OCI-LY7 (cell line): ENCODE measurements at regions not wholly inside any gene's neighbourhood (a gene's known extent, or its start where the extent isn't known, plus 50 kb on each side); places are given as distances from the start of the nearest gene placed in this dataset.
A peak's percentile ranks its signal among the peaks of the same experiment; 100 is the strongest.

Experiments
- BruUV-seq: library from RNA; stranded (reverse); fragments of 400-500 nt; replicated peaks from 2 replicates; lab custom pipeline; 2021; lab: Mats Ljungman, UMichigan
- CTCF ChIA-PET: fragments of 300-600 bp; sonication (Branson Sonifier 250); formaldehyde crosslinking; loops from one replicate; lab custom pipeline; 2022; ENCODE audit warnings: antibody characterized with exemption; ENCODE audit not compliant: unreplicated experiment; lab: Charles Lee
- POLR2A ChIA-PET: fragments of 300-600 bp; sonication (Branson Sonifier 250); formaldehyde crosslinking; loops from one replicate; lab custom pipeline; 2022; ENCODE audit warnings: antibody characterized with exemption; lab: Charles Lee
- DNase-seq: peaks from one replicate; pipeline ENCODE4 v3.0.0-alpha.2; 2015; ENCODE audit warnings: low spot score
- H2AFZ ChIP-seq: fragments of 200-600 bp; sonication (generic), shearing (Covaris generic); 2 replicates; pipeline ENCODE4 v1.6.1; 2014; ENCODE audit warnings: mild to moderate bottlenecking, antibody characterized with exemption, low read length, moderate library complexity
- H3K27ac ChIP-seq: fragments of 200-600 bp; sonication (generic); 2 replicates; pipeline ENCODE4 v1.5.1; 2014; ENCODE audit warnings: mixed run types, low read depth, mild to moderate bottlenecking, moderate library complexity, low read length, inconsistent platforms; ENCODE audit not compliant: poor library complexity, severe bottlenecking
- H3K36me3 ChIP-seq: fragments of 200-600 bp; sonication (generic); 2 replicates; pipeline ENCODE4 v1.6.1; 2014; ENCODE audit warnings: mild to moderate bottlenecking, antibody characterized with exemption, low read length, moderate library complexity, mixed read lengths; ENCODE audit not compliant: insufficient read depth
- H3K4me1 ChIP-seq: fragments of 200-600 bp; sonication (generic); 2 replicates; pipeline ENCODE4 v1.5.1; 2014; ENCODE audit warnings: mild to moderate bottlenecking, low read length; ENCODE audit not compliant: insufficient read depth, poor library complexity, severe bottlenecking
- H3K4me2 ChIP-seq: fragments of 200-600 bp; sonication (generic); 2 replicates; pipeline ENCODE4 v1.6.1; 2014; ENCODE audit warnings: mild to moderate bottlenecking, low read length
- H3K4me3 ChIP-seq: fragments of 200-600 bp; sonication (generic); 2 replicates; pipeline ENCODE4 v1.5.1; 2014; ENCODE audit warnings: mild to moderate bottlenecking, low read depth, low read length; ENCODE audit not compliant: poor library complexity, severe bottlenecking
- H3K79me2 ChIP-seq: fragments of 200-600 bp; sonication (generic); 2 replicates; pipeline ENCODE4 v1.6.1; 2016; ENCODE audit warnings: low read depth, mild to moderate bottlenecking, low read length, moderate library complexity, mixed read lengths; ENCODE audit not compliant: insufficient read depth
- H3K9me2 ChIP-seq: fragments of 200-600 bp; sonication (generic); 2 replicates; pipeline ENCODE4 v1.6.1; 2016; ENCODE audit warnings: mild to moderate bottlenecking, low read length, mixed read lengths; ENCODE audit not compliant: insufficient read depth
- H3K9me3 ChIP-seq: fragments of 200-600 bp; sonication (generic); 2 replicates; pipeline ENCODE4 v1.6.1; 2014; ENCODE audit warnings: mild to moderate bottlenecking, mixed run types, low read length, mixed read lengths
- H4K20me1 ChIP-seq: fragments of 200-600 bp; sonication (generic); 2 replicates; pipeline ENCODE4 v1.6.1; 2014; ENCODE audit warnings: mild to moderate bottlenecking, antibody characterized with exemption, low read length, moderate library complexity, mixed read lengths; ENCODE audit not compliant: insufficient read depth
- EZH2phosphoT487 ChIP-seq: fragments of 200-600 bp; sonication (generic); IDR thresholded peaks from 2 replicates; pipeline ENCODE4 v1.6.1; 2018; ENCODE audit warnings: low read depth, borderline replicate concordance, mild to moderate bottlenecking, mixed run types, antibody characterized with exemption, low read length, moderate library complexity, mixed read lengths
- intact Hi-C: fragments of 100-400 bp; cut with micrococcal nuclease; formaldehyde crosslinking; loops from one replicate; pipeline ENCODE4 v1.10.0; 2022; ENCODE audit not compliant: unreplicated experiment
- TF ChIP-seq, protein P1 (sequence below): fragments of 200-600 bp; sonication (generic); conservative IDR thresholded peaks from 2 replicates; pipeline ENCODE4 v1.5.1; 2014; ENCODE audit warnings: mild to moderate bottlenecking, antibody characterized with exemption, low read length, moderate library complexity, mixed read lengths

DNA sequence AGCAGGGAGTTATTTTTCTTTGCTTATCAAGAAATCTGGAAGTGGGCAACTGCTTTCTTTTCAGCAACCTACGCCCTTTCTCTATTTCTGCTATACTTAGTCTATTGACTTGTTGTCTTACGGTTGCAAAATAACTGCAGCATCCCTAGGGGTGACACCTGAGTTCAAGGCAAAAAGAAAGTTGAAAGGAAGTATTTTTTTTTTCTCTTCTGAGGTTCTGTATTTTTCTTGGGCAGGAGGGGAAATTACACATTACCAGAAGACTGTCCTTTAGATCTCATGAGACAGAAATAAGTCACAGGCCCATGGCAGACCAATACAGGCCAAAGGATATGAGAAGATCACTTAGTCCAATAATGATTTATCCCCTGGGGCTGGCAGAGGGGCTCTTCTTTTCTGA lies 204.7 kb upstream of the CASK start:
- H3K27ac ChIP-seq, result no peak overlapping the region
- no peaks in the 10 kb centered on the region for H3K9me2 ChIP-seq
- H3K36me3 ChIP-seq, result no peaks in the 10 kb centered on the region
- H3K4me1 ChIP-seq, result no peaks in the 10 kb centered on the region
- ChIA-PET CTCF (no interaction called here), POLR2A (interaction anchor here (0.6 kb wide), 1 partner anchor 377 kb away, joined by 3 read pairs; no protein-coding TSS in a partner anchor)
- no peaks in the 10 kb centered on the region for H3K79me2 ChIP-seq
- H3K4me3 ChIP-seq, result no peak overlapping the region
- peak; percentile 1 for DNase-seq
- H4K20me1 ChIP-seq, result no peaks in the 10 kb centered on the region
- BruUV-seq, result no TSS peak
- intact Hi-C loops, result no loop called here
- TF ChIP-seq EZH2phosphoT487, result no peak
- TF ChIP-seq, protein P1, sequence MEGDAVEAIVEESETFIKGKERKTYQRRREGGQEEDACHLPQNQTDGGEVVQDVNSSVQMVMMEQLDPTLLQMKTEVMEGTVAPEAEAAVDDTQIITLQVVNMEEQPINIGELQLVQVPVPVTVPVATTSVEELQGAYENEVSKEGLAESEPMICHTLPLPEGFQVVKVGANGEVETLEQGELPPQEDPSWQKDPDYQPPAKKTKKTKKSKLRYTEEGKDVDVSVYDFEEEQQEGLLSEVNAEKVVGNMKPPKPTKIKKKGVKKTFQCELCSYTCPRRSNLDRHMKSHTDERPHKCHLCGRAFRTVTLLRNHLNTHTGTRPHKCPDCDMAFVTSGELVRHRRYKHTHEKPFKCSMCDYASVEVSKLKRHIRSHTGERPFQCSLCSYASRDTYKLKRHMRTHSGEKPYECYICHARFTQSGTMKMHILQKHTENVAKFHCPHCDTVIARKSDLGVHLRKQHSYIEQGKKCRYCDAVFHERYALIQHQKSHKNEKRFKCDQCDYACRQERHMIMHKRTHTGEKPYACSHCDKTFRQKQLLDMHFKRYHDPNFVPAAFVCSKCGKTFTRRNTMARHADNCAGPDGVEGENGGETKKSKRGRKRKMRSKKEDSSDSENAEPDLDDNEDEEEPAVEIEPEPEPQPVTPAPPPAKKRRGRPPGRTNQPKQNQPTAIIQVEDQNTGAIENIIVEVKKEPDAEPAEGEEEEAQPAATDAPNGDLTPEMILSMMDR, result no peak
- no peak overlapping the region for H2AFZ ChIP-seq
- no peaks in the 10 kb centered on the region for H3K9me3 ChIP-seq
- no peak overlapping the region for H3K4me2 ChIP-seq

DNA sequence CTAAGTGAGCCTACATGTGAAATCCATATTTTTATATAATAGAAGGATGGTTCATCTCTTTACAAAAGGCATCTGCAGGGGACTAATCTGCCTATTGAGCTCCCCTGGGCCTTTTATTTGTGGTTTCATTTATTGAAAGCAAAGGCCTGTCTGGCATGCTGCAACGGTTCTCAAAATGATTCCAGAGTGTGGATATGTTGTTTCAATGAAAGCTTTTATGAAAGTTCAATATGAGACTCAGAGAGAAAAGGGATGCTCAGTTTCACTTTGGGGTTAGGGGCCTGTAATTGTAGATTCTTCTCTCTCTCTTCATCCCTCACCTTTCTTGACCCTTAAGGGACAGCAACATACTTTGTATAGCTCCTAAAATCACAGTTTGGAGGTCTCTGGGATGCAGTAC lies 204.2 kb upstream of the CASK start:
- Histone ChIP-seq H2AFZ (no peak overlapping the region), H3K4me2 (no peak overlapping the region), H4K20me1 (no peaks in the 10 kb centered on the region), H3K27ac (no peak overlapping the region), H3K9me2 (no peaks in the 10 kb centered on the region), H3K79me2 (no peaks in the 10 kb centered on the region), H3K4me3 (no peak overlapping the region), H3K36me3 (no peaks in the 10 kb centered on the region), H3K9me3 (no peaks in the 10 kb centered on the region), H3K4me1 (no peaks in the 10 kb centered on the region)
- DNase-seq, result no peak
- ChIA-PET CTCF (no interaction called here), POLR2A (interaction anchor here (0.6 kb wide), 1 partner anchor 376 kb away, joined by 3 read pairs; no protein-coding TSS in a partner anchor)
- BruUV-seq, result no TSS peak
- no peak for TF ChIP-seq EZH2phosphoT487
- TF ChIP-seq, protein P1, result no peak
- intact Hi-C loops, result no loop called here

DNA sequence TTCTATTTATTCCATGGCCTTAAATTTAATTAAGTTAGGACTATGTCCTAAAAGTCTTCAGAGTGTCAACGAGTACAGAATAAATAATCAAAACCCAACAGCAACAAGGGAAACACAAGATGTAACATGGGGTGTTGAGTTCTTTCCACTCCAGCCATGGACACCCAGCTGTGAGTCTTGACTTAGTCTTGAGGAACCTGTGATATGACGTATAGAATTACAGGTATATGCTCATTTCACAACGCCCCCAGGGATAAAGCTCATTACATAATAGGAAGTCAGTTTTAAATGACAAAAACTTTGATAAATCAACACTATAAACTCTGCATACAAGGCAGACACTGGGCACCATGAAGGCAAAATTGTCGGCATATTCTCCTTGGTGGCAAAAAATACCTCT lies 200.0 kb upstream of the CASK start:
- ChIA-PET CTCF (no interaction called here), POLR2A (no interaction called here)
- TF ChIP-seq, protein P1, result no peak
- no peak for TF ChIP-seq EZH2phosphoT487

More for the DNA sequence above, 200.0 kb upstream of the CASK start:
- Histone ChIP-seq H3K36me3 (no peaks in the 10 kb centered on the region), H2AFZ (no peak overlapping the region), H3K4me2 (no peak overlapping the region), H3K4me3 (no peak overlapping the region), H3K4me1 (no peaks in the 10 kb centered on the region), H3K27ac (no peak overlapping the region), H3K79me2 (no peaks in the 10 kb centered on the region), H3K9me2 (no peaks in the 10 kb centered on the region), H3K9me3 (no peaks in the 10 kb centered on the region), H4K20me1 (no peaks in the 10 kb centered on the region)
- no TSS peak for BruUV-seq
- no peak for DNase-seq
- intact Hi-C loops, result no loop called here
